ENCODE measurements at regions not wholly inside any gene's neighbourhood (a gene's known extent, or its start where the extent isn't known, plus 50 kb on each side); places are given as distances from the start of the nearest gene placed in this dataset.

GRCh38 chr5:91499943-91500531, 116.9 kb upstream of the ARRDC3 start:
- TF ChIP-seq RAD21 (IDR thresholded peaks at IDR 0.05; ENCODE audit: low read depth) (peak; percentile 75), TAF1 (IDR thresholded peaks at IDR 0.05; ENCODE audit: low read depth) (no peak)

GRCh38 chr5:91495699-91496098, 112.6 kb upstream of the ARRDC3 start:
- TF ChIP-seq MAX (IDR thresholded peaks at IDR 0.05) (no peak), USF1 (IDR thresholded peaks at IDR 0.05) (no peak), FOXM1 (IDR thresholded peaks at IDR 0.05; ENCODE audit: borderline replicate concordance, low read depth) (no peak), NFIC (IDR thresholded peaks at IDR 0.05) (no peak), CREB1 (IDR thresholded peaks at IDR 0.05; ENCODE audit: low read depth) (no peak)

- TF ChIP-seq EP300 (IDR thresholded peaks at IDR 0.05; ENCODE audit: borderline replicate concordance) (no peak), MAX (IDR thresholded peaks at IDR 0.05) (no peak), TAF1 (IDR thresholded peaks at IDR 0.05; ENCODE audit: low read depth) (no peak), RAD21 (IDR thresholded peaks at IDR 0.05; ENCODE audit: low read depth) (no peak), NFIC (IDR thresholded peaks at IDR 0.05) (no peak), TCF12 (IDR thresholded peaks at IDR 0.05; ENCODE audit: low read depth) (no peak), ZBTB7A (IDR thresholded peaks at IDR 0.05; ENCODE audit: low read depth) (no peak), FOXM1 (IDR thresholded peaks at IDR 0.05; ENCODE audit: borderline replicate concordance, low read depth) (no peak), CREB1 (IDR thresholded peaks at IDR 0.05; ENCODE audit: low read depth) (no peak), YY1 (IDR thresholded peaks at IDR 0.05; ENCODE audit: low read depth) (no peak), TEAD4 (IDR thresholded peaks at IDR 0.05) (no peak), USF1 (IDR thresholded peaks at IDR 0.05) (no peak)
Measured at GRCh38 chr5:91494447-91494996, 111.4 kb upstream of the ARRDC3 start.

GRCh38 chr5:91493086-91493485, 110.0 kb upstream of the ARRDC3 start:
- no peak for TF ChIP-seq YY1 (IDR thresholded peaks at IDR 0.05; ENCODE audit: low read depth)
- TF ChIP-seq TCF12 (IDR thresholded peaks at IDR 0.05; ENCODE audit: low read depth), result no peak
- no peak for TF ChIP-seq CEBPB (IDR thresholded peaks at IDR 0.05)
- no peak for TF ChIP-seq USF1 (IDR thresholded peaks at IDR 0.05)
- TF ChIP-seq CREB1 (IDR thresholded peaks at IDR 0.05; ENCODE audit: low read depth), result no peak
- TF ChIP-seq TEAD4 (IDR thresholded peaks at IDR 0.05), result no peak
- TF ChIP-seq FOXM1 (IDR thresholded peaks at IDR 0.05; ENCODE audit: borderline replicate concordance, low read depth), result no peak
- no peak for TF ChIP-seq RAD21 (IDR thresholded peaks at IDR 0.05; ENCODE audit: low read depth)
- no peak for TF ChIP-seq NFIC (IDR thresholded peaks at IDR 0.05)
- TF ChIP-seq EGR1 (IDR thresholded peaks at IDR 0.05), result no peak
- TF ChIP-seq TAF1 (IDR thresholded peaks at IDR 0.05; ENCODE audit: low read depth), result no peak
- TF ChIP-seq ZBTB7A (IDR thresholded peaks at IDR 0.05; ENCODE audit: low read depth), result no peak
- TF ChIP-seq EP300 (IDR thresholded peaks at IDR 0.05; ENCODE audit: borderline replicate concordance), result no peak
- no peak for TF ChIP-seq REST (IDR thresholded peaks at IDR 0.05; ENCODE audit: low read depth)
- TF ChIP-seq MAX (IDR thresholded peaks at IDR 0.05), result no peak

GRCh38 chr5:91491229-91491628, 108.1 kb upstream of the ARRDC3 start:
- TF ChIP-seq MAX (IDR thresholded peaks at IDR 0.05) (no peak), FOXM1 (IDR thresholded peaks at IDR 0.05; ENCODE audit: borderline replicate concordance, low read depth) (no peak), CEBPB (IDR thresholded peaks at IDR 0.05) (no peak), EP300 (IDR thresholded peaks at IDR 0.05; ENCODE audit: borderline replicate concordance) (no peak), RAD21 (IDR thresholded peaks at IDR 0.05; ENCODE audit: low read depth) (no peak), TEAD4 (IDR thresholded peaks at IDR 0.05) (no peak), TAF1 (IDR thresholded peaks at IDR 0.05; ENCODE audit: low read depth) (no peak), TCF12 (IDR thresholded peaks at IDR 0.05; ENCODE audit: low read depth) (no peak), REST (IDR thresholded peaks at IDR 0.05; ENCODE audit: low read depth) (no peak), YY1 (IDR thresholded peaks at IDR 0.05; ENCODE audit: low read depth) (no peak), ZBTB7A (IDR thresholded peaks at IDR 0.05; ENCODE audit: low read depth) (no peak), EGR1 (IDR thresholded peaks at IDR 0.05) (no peak), CREB1 (IDR thresholded peaks at IDR 0.05; ENCODE audit: low read depth) (no peak), NFIC (IDR thresholded peaks at IDR 0.05) (no peak), USF1 (IDR thresholded peaks at IDR 0.05) (no peak)
